ENCODE measurements at regions not wholly inside any gene's neighbourhood (a gene's known extent, or its start where the extent isn't known, plus 50 kb on each side); places are given as distances from the start of the nearest gene placed in this dataset.
"Not testable (repeated sequence)": the region's sequence is repeated elsewhere in the genome, so short reads cannot be mapped to it uniquely, and the experiment has no call there.

DNA sequence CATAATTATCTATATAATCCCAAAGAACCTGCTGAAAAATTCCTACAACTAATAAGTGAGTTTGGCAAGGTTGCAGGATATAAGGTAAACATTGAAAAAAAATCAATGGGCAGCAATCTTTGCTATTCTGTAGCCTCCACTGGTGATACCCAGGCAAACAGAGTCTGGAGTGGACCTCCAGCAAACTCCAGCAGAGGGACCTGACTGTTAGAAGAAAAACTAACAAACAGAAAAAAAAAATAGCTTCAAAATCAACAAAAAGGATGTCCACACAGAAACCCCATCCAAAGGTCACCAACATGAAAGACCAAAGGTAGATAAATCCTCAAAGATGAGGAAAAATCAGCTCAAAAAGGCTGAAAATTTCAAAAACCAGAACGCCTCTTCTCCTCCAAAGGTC is 128.9 kb upstream of the PJA2 start:
- TF ChIP-seq, protein P1, sequence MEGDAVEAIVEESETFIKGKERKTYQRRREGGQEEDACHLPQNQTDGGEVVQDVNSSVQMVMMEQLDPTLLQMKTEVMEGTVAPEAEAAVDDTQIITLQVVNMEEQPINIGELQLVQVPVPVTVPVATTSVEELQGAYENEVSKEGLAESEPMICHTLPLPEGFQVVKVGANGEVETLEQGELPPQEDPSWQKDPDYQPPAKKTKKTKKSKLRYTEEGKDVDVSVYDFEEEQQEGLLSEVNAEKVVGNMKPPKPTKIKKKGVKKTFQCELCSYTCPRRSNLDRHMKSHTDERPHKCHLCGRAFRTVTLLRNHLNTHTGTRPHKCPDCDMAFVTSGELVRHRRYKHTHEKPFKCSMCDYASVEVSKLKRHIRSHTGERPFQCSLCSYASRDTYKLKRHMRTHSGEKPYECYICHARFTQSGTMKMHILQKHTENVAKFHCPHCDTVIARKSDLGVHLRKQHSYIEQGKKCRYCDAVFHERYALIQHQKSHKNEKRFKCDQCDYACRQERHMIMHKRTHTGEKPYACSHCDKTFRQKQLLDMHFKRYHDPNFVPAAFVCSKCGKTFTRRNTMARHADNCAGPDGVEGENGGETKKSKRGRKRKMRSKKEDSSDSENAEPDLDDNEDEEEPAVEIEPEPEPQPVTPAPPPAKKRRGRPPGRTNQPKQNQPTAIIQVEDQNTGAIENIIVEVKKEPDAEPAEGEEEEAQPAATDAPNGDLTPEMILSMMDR (conservative IDR thresholded peaks at IDR 0.05; ENCODE audit: low read depth, low read length): not testable (repeated sequence)
- not testable (repeated sequence) for TF ChIP-seq EZH2 (IDR thresholded peaks at IDR 0.05; ENCODE audit: low read length, unreplicated experiment); EZH2phosphoT487 (IDR thresholded peaks at IDR 0.05; ENCODE audit: borderline replicate concordance, low read length)

Data from PC-3 (cell line).